Astrocyte of the spinal cord (primary cell): ENCODE measurements at regions not wholly inside any gene's neighbourhood (a gene's known extent, or its start where the extent isn't known, plus 50 kb on each side); places are given as distances from the start of the nearest gene placed in this dataset.

ENCODE experiments used
- DNase-seq: peaks from one replicate; pipeline ENCODE4 v3.0.0; 2011; ENCODE audit warnings: low read depth, low spot score
- H3K4me3 ChIP-seq: 2 replicates; pipeline ENCODE4 v1.5.1; 2011; ENCODE audit warnings: low read depth, mild to moderate bottlenecking, low read length, moderate library complexity
- CTCF ChIP-seq: IDR thresholded peaks from 2 replicates; pipeline ENCODE4 v1.5.1; 2012; ENCODE audit warnings: low read depth, mild to moderate bottlenecking, low read length, inconsistent platforms
- in situ Hi-C: cut with HindIII; loops from 2 replicates; pipeline ENCODE4 v1.10.0; 2017; ENCODE audit warnings: low sequenced_read_pairs

GRCh38 chrX:2550328-2551020, 49.7 kb upstream of the DHRSX start:
- in situ Hi-C loops: no loop called here
- DNase-seq: no peak
- no peak overlapping the region for H3K4me3 ChIP-seq
- TF ChIP-seq CTCF: no peak
